ENCODE measurements at regions not wholly inside any gene's neighbourhood (a gene's known extent, or its start where the extent isn't known, plus 50 kb on each side); places are given as distances from the start of the nearest gene placed in this dataset.
"Not testable (repeated sequence)": the region's sequence is repeated elsewhere in the genome, so short reads cannot be mapped to it uniquely, and the experiment has no call there.

DNA sequence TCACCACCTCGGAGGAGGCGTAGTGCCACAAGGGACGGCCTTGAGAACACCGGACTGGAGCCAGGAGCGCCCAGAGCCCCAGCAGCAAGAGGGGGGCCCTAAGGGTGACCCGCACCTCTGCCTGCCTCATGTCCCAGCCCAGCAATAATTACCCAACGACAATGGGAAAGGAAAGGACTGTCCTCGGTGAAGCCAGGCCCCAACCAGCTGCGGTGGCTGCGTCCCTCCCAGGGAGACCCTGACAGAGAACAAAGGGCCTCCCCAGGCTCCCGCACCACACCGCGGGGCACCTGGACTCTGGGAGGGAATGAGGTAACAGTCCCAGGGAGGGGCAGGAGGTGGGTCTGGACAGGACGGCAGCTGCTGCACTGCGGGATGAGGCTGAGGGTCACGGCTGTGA lies 493.4 kb downstream of the GOLGA6L6 start:
- in situ Hi-C loops (cut with HindIII; ENCODE audit: low pct_unique_long_range_greater_than_20kb, low sequenced_read_pairs); DNase-seq (ENCODE audit: low read depth in 1 of 2, low spot score in 1 of 2): not testable (repeated sequence)

DNA sequence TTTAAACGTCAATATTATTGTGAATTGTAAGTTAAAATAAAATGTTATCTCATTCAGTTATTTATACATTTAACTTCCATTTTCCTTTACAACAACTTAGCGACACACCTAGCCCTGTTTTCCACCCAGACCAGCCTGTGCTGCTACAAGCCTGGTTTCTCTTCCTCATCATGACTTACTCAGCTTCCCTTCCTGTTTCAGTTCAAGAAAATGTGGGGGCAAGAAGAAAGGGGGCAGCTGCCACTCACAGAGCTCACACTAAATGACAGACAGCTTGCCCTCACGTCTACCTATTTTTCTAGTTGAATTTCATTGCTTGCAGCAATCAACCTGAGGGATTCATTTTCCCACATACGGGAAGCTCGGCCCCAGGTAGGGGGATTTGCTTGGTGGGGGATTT lies 496.4 kb downstream of the GOLGA6L6 start:
- DNase-seq (ENCODE audit: low read depth in 1 of 2, low spot score in 1 of 2); in situ Hi-C loops (cut with HindIII; ENCODE audit: low pct_unique_long_range_greater_than_20kb, low sequenced_read_pairs): not testable (repeated sequence)

DNA sequence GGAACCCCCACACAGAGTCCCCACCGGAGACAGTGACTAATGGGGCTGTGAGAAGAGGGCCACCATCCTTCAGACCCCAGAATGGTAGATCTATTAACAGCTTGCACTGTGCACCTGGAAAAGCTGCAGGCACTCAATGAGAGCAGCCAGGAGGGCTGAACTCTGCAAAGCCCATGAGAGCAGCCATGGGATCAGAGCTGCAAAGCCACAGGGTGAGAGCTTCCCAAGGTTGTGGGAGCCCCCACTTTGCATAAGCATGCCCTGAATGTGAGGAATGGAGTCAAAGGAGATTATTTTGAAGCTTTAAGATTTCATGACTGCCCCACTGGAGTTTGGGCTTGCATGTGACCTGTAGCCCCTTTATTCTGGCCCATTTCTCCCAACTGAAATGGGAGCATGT lies 500.9 kb downstream of the GOLGA6L6 start:
- DNase-seq (ENCODE audit: low read depth in 1 of 2, low spot score in 1 of 2); in situ Hi-C loops (cut with HindIII; ENCODE audit: low pct_unique_long_range_greater_than_20kb, low sequenced_read_pairs): not testable (repeated sequence)

DNA sequence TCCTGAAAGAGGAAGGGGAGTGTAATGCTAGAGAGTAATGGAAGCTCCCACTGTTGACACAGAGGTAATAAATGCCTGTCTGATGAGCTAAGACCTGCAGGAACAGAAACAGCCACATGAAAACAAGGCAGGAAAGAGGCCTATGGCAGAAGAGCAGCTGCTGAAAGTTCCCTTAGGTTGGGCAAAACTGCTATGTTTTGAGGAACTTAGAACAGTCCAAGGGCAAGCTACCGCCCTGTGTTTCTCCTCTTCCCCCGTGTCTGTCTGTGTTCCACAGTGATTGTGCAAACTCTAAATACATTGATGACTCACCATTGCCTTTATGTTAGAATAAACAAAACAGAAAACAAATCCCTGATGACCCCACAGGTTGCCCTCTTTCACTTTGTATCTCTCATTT lies 516.6 kb downstream of the GOLGA6L6 start:
- DNase-seq (ENCODE audit: low read depth in 1 of 2, low spot score in 1 of 2); in situ Hi-C loops (cut with HindIII; ENCODE audit: low pct_unique_long_range_greater_than_20kb, low sequenced_read_pairs): not testable (repeated sequence)

DNA sequence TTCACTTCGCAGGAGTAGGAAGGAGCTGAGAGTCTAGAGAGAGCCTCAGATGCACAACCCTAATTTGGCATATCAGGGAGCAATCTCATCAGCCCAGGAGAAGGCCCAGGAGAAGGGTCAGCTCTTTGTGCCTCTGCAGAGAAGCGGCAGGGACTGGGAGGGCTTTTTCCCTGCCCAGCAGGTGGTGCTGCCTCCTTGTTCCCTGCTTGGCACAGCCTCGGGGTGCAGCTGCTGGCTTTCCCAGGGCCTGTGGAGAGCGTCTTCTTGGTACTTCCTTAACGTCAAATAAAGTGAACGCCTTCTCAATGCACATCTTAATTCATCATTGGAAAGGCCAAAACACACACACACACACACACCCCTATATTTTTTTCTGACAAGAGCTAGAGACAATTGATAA lies 519.3 kb downstream of the GOLGA6L6 start:
- DNase-seq (ENCODE audit: low read depth in 1 of 2, low spot score in 1 of 2); in situ Hi-C loops (cut with HindIII; ENCODE audit: low pct_unique_long_range_greater_than_20kb, low sequenced_read_pairs): not testable (repeated sequence)

DNA sequence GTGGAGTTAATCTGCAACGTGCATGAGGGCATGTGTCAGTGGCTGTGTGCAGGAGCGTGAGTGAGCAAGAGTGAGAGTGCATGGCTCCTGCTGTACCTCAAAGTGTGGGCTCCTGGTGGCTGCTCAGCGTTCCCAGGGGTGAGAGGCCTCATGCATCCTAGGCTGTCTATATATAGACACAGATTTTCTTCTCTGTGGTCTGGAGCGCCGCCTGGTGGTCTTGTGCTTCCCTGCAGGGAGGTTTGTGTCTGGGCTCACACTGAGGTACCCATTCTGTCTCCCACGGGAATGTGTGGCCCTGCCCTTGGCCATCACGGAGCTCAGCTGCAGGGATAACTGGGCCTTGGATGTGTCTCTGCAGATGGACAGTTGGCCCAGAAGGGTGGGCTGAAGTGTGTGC lies 520.2 kb downstream of the GOLGA6L6 start:
- DNase-seq (ENCODE audit: low read depth in 1 of 2, low spot score in 1 of 2); in situ Hi-C loops (cut with HindIII; ENCODE audit: low pct_unique_long_range_greater_than_20kb, low sequenced_read_pairs): not testable (repeated sequence)

DNA sequence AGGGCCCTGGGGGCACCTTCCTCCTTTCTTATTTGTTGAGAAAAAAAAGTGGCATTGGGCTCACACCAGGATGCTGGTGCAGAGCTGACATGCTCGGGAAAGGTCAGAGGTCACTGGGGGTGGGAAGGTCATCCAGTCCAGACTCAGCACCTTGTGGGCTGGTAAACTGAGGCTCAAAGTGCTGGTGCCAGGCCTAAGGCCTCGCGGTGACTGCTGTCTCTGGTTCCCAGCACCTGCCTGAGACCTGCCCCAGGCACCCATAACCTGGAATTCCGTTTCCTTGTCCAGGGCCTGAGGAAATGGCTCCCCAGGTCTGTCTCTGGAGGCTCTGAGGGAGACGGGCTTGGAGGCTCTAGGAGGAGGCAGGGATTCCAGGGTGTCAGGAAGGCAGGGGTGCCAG lies 521.0 kb downstream of the GOLGA6L6 start:
- DNase-seq (ENCODE audit: low read depth in 1 of 2, low spot score in 1 of 2), result not testable (repeated sequence)

DNA sequence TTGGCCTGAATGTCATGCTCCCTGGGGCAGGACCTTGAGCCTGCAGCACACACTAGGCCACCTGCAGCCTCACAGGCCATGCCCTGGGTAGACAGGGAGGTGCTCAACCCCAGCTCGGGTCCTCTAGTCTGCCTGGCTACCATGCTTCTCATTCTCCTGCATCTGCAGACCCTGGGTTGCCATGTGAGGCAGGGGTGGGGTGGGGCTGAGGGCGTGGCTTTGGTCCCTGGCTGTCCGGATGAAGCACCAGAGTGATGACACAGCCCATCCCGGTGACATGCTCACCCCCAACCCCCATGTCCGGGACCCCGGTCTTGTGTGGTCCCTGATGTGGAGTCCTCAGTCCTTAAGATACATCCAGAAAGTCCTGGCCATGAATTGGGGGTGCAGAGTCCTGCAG lies 521.8 kb downstream of the GOLGA6L6 start:
- DNase-seq (ENCODE audit: low read depth in 1 of 2, low spot score in 1 of 2); in situ Hi-C loops (cut with HindIII; ENCODE audit: low pct_unique_long_range_greater_than_20kb, low sequenced_read_pairs): not testable (repeated sequence)

More for the DNA sequence above, 521.0 kb downstream of the GOLGA6L6 start:
- in situ Hi-C loops (cut with HindIII; ENCODE audit: low pct_unique_long_range_greater_than_20kb, low sequenced_read_pairs), result not testable (repeated sequence)

DNA sequence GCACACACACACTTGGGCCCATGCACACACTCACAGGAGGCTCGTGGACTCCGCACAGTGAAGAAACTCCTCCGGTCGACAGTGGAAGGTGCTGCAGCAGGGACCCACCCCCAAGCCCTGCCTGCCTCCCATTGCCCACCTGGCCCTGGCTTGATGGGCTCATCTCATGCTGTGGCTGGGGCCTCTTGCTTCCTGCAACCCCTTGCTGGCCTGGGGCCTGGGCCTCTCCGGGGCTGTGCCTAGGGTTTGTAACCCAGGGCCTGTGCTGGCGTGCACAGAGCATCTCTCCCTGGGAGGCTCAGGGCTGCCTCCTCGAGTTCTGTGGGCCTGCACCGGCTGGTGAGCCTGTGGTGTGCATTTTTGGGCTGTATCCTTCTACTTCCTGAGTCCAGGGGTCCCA lies 524.0 kb downstream of the GOLGA6L6 start:
- in situ Hi-C loops (cut with HindIII; ENCODE audit: low pct_unique_long_range_greater_than_20kb, low sequenced_read_pairs); DNase-seq (ENCODE audit: low read depth in 1 of 2, low spot score in 1 of 2): not testable (repeated sequence)

DNA sequence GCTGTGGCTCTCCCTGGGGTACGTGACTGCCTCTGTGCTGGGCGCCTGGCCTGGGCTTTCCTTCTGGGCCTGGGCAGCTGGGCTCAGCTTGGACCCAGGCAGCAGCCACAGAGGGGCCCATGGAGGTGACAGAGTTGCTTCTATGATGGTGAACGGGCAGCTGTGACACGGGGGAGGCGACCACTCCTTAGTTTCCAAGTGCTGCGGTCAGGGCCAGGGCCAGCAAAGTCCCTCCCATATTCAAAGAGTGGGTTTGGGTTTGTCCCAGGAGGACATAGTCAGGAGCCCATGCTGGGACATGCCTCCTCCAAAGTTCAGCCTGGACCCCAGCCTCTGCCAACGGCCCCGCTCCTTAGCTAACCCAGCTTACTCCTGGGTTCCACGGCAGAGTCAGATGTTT lies 524.7 kb downstream of the GOLGA6L6 start:
- in situ Hi-C loops (cut with HindIII; ENCODE audit: low pct_unique_long_range_greater_than_20kb, low sequenced_read_pairs); DNase-seq (ENCODE audit: low read depth in 1 of 2, low spot score in 1 of 2): not testable (repeated sequence)

DNA sequence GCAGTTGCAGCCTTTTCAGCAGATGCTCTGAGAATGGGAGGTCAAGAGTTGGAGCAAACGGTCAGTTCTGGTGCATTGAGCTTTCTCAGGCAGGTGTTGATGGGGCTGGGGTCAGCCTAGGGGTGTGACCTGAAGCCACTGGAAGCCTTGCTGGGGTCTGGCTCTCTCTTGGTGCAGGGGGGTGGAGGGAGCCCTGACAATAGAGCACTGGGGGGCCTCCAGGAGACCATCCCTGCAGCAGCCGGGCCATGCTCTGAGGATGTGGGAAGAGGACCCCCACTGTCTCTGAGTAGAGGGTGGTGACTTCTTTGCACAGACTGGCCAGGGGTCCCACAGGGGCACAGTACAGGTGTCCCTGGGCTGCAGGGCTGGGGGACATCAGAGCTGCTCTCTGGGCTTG lies 528.8 kb downstream of the GOLGA6L6 start:
- DNase-seq (ENCODE audit: low read depth in 1 of 2, low spot score in 1 of 2); in situ Hi-C loops (cut with HindIII; ENCODE audit: low pct_unique_long_range_greater_than_20kb, low sequenced_read_pairs): not testable (repeated sequence)

DNA sequence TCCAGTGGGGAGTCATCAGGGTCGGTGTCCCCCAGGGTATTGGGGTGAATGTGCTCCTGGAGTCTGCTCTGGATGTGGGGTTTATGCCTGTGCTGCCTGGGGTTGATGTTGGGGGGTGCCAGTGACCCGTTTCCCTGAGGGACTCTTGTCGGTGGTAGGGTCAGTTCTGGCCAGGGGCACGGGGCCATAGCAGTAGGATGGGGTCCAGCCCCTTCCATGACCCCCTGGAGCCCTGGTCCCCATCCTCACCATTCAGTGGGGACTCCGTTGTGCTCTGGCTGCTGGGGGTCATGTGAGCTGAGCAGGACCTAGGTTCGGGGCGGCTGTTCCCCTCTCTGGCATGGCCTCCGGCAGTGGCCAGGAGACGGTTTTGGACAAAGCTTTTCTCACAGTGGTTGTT lies 530.8 kb downstream of the GOLGA6L6 start:
- DNase-seq (ENCODE audit: low read depth in 1 of 2, low spot score in 1 of 2); in situ Hi-C loops (cut with HindIII; ENCODE audit: low pct_unique_long_range_greater_than_20kb, low sequenced_read_pairs): not testable (repeated sequence)

DNA sequence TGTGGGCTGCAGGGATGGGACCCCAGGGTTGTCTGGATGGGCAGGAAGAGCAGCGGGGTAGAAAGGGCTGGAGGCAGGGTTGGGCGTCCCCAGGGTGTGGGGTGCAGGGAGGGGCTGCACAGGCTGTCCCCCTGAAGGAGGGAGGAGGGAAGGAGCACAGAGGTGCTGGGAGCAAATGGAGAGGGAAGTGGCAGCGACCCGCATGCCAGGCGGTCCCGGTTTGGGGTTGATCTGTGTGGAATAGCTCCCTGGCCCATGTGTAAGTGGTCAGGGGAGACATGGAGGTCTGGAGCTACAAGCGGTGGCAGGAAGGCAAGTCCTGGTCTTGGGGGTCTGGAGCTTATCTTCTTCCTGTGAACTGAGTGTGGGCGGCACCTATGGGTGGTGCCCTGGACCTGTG lies 532.0 kb downstream of the GOLGA6L6 start:
- in situ Hi-C loops (cut with HindIII; ENCODE audit: low pct_unique_long_range_greater_than_20kb, low sequenced_read_pairs); DNase-seq (ENCODE audit: low read depth in 1 of 2, low spot score in 1 of 2): not testable (repeated sequence)

DNA sequence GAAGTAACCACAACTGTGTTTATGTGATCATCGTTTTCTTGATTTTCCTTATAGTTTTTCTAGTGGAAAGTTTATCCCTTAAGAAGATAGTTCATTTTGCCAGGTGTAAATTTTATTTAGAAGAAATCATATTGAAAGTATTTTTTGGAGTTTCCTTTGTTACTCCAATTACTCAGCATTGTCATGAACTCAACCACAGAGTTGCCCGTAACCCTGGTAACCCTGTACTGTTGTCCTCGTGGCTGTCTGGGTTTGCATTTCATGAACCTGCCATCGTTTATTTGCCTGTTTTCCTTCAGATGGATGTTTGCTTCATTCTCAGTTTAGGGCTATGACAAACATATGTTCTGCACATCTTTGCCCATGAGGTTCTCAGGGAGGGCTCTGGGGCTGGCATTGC lies 534.3 kb downstream of the GOLGA6L6 start:
- DNase-seq (ENCODE audit: low read depth in 1 of 2, low spot score in 1 of 2); in situ Hi-C loops (cut with HindIII; ENCODE audit: low pct_unique_long_range_greater_than_20kb, low sequenced_read_pairs): not testable (repeated sequence)

DNA sequence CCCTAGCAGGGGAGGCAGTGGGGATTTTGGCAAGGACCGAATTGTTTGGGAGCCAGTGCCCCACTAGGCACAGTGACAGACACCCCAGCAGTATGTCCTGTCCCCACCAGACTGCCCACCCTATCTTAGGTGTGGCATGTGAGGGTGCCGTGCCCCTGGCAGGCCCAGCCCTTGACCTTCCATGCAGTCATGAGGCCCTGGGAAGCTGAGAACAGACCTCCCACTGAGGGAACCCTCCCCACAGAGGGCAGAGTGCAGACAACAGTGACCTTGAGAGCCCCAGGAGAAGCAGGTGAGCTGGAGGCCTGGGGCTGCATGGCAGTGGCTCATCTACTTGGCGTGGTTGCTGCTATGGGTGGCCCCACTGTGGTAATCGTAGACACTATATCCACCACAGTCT lies 538.1 kb downstream of the GOLGA6L6 start:
- in situ Hi-C loops (cut with HindIII; ENCODE audit: low pct_unique_long_range_greater_than_20kb, low sequenced_read_pairs), result not testable (repeated sequence)

DNA sequence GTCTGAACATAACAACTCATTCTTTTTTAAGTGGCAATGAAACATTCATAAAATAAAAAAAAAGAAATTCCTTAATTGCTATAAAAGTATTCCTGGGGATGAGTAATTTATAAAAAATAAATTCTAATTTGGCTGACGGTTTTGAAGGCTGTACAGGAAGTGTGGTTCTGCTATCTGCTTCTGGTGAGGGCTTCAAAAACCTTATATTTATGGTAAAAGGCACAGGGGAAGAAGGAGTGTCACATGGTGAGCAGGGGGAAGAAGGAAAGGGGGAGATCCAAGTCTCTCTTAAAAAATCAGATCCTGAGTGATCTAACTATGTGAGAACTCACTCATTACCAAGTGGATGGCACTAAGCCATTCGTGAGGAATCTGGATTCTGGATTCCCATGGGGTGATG lies 539.0 kb downstream of the GOLGA6L6 start:
- in situ Hi-C loops (cut with HindIII; ENCODE audit: low pct_unique_long_range_greater_than_20kb, low sequenced_read_pairs); DNase-seq (ENCODE audit: low read depth in 1 of 2, low spot score in 1 of 2): not testable (repeated sequence)

More for the DNA sequence above, 538.1 kb downstream of the GOLGA6L6 start:
- DNase-seq (ENCODE audit: low read depth in 1 of 2, low spot score in 1 of 2), result not testable (repeated sequence)

DNA sequence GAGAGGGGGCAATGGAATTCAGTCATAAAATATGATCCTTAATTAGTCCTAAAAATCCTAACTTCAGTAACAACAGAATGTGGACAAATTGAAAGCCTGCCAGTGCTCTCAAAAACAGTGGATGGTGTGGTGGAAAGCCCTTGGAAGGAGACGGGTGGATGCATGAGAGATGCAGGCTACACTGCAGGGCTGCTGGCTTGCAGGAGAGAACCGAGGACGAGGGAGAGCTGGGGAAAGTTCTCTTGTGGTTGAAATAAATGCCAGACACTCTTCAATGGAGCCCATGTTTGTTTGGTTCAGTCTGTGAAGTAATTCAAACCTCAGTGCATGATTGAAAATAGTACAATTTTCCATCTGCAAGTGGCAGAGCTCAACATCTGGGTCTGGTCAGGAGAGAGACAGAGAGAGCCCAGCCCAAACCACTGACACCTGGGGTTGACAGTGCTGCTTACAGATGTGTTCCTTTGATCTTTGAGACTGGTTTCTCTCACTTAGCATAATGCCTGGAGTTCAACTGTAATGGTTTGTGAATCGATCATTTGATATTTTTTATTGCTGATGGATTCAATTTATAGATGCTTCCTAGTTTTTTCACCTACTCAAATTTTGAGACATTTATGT lies 544.9 kb downstream of the GOLGA6L6 start:
- in situ Hi-C loops (cut with HindIII; ENCODE audit: low pct_unique_long_range_greater_than_20kb, low sequenced_read_pairs); DNase-seq (ENCODE audit: low read depth in 1 of 2, low spot score in 1 of 2): not testable (repeated sequence)

DNA sequence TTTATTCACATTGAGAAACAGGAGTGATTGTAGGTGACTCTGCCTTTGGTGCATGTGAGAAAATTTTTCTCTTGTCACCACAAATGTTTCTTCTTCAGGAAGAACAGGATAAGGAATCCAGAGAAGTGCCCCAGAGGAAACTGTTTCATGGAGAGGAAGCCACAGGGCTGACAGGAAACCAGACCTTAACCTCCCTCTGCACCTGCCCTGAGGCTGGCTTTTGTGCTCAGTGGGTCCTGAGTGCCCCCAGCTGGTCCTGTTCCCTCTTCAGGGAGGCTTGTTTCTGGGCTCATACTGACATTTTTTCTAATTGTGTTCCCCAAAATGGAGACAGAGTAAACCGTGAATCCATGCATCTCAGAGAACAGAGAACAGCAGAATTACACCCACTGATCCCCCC lies 546.3 kb downstream of the GOLGA6L6 start:
- in situ Hi-C loops (cut with HindIII; ENCODE audit: low pct_unique_long_range_greater_than_20kb, low sequenced_read_pairs); DNase-seq (ENCODE audit: low read depth in 1 of 2, low spot score in 1 of 2): not testable (repeated sequence)
